ENCODE measurements at regions not wholly inside any gene's neighbourhood (a gene's known extent, or its start where the extent isn't known, plus 50 kb on each side); places are given as distances from the start of the nearest gene placed in this dataset.

DNA sequence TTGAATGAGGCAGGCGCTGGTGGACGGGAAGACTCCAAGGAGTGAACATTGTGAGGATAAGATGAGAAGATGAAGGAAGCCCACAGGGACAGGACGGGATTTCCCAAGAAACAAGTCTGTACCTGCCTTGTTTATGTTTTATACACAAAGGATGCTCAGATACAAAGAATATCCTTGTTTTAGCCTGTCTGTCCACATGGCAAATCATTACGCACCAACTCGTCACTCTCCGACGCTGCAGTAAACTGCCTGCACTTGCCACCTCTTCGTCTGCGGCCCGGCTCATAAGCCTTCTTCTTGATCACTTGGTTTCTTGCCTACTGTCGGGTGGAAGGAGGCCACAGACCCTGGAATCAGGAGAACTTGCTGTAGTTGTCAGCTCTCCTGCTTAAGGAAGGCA lies 85.4 kb downstream of the CD83 start:
- Histone ChIP-seq H3K4me2 (ENCODE audit: low read depth, low read length) (no peak overlapping the region), H2AFZ (ENCODE audit: low read length) (no peak overlapping the region), H3K36me3 (replicated peaks; ENCODE audit: insufficient read depth, low read length) (no peaks in the 10 kb centered on the region), H3K27ac (ENCODE audit: low read length) (no peak overlapping the region), H3K4me3 (ENCODE audit: low read length) (no peak overlapping the region), H3K79me2 (ENCODE audit: low read length) (no peaks in the 10 kb centered on the region), H4K20me1 (ENCODE audit: insufficient read depth, low read length) (no peaks in the 10 kb centered on the region), H3K4me1 (ENCODE audit: low read length) (no peaks in the 10 kb centered on the region), H3K9ac (ENCODE audit: low read length) (no peak overlapping the region), H3K27me3 (replicated peaks; ENCODE audit: insufficient read depth, low read length) (no peaks in the 10 kb centered on the region), H3F3A (ENCODE audit: insufficient read depth, low read length) (no peaks in the 10 kb centered on the region), H3K9me3 (replicated peaks; ENCODE audit: insufficient read depth, low read length) (no peaks in the 10 kb centered on the region), H3K9me2 (replicated peaks; ENCODE audit: insufficient read depth, low read length) (no peaks in the 10 kb centered on the region)
- no peak for DNase-seq
- TF ChIP-seq, protein P1, sequence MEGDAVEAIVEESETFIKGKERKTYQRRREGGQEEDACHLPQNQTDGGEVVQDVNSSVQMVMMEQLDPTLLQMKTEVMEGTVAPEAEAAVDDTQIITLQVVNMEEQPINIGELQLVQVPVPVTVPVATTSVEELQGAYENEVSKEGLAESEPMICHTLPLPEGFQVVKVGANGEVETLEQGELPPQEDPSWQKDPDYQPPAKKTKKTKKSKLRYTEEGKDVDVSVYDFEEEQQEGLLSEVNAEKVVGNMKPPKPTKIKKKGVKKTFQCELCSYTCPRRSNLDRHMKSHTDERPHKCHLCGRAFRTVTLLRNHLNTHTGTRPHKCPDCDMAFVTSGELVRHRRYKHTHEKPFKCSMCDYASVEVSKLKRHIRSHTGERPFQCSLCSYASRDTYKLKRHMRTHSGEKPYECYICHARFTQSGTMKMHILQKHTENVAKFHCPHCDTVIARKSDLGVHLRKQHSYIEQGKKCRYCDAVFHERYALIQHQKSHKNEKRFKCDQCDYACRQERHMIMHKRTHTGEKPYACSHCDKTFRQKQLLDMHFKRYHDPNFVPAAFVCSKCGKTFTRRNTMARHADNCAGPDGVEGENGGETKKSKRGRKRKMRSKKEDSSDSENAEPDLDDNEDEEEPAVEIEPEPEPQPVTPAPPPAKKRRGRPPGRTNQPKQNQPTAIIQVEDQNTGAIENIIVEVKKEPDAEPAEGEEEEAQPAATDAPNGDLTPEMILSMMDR (IDR thresholded peaks at IDR 0.05; ENCODE audit: low read length), result no peak
- no peak for TF ChIP-seq EZH2 (optimal IDR thresholded peaks at IDR 0.05; ENCODE audit: low read depth, low read length)
- no peak for TF ChIP-seq EZH2phosphoT487 (IDR thresholded peaks at IDR 0.05; ENCODE audit: low read length)

DNA sequence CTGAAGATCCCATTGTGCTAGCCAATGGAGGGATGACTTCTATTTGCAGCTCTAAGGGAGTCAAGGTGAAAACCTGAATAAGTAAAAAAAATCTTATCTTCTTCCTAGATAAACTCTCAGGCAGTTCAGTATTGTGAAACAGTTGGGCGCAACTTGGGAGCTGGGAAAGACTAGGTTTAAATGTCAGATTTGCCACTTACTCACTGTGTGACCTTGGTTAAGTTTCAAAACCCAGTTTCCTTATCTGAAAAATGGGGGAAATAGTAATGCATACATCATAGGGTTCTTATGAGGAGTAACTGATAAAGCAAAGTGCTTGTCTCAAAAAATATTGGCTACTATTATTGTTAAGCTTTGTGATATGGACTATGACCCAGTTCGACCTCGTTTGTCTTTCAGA lies 88.8 kb downstream of the CD83 start:
- Histone ChIP-seq H3K27me3 (replicated peaks; ENCODE audit: insufficient read depth, low read length) (no peaks in the 10 kb centered on the region), H3K9me2 (replicated peaks; ENCODE audit: insufficient read depth, low read length) (no peaks in the 10 kb centered on the region), H3K4me2 (ENCODE audit: low read depth, low read length) (no peak overlapping the region), H3K36me3 (replicated peaks; ENCODE audit: insufficient read depth, low read length) (no peaks in the 10 kb centered on the region), H3F3A (ENCODE audit: insufficient read depth, low read length) (no peaks in the 10 kb centered on the region), H3K79me2 (ENCODE audit: low read length) (no peaks in the 10 kb centered on the region), H3K4me1 (ENCODE audit: low read length) (no peaks in the 10 kb centered on the region), H2AFZ (ENCODE audit: low read length) (no peak overlapping the region), H3K4me3 (ENCODE audit: low read length) (no peak overlapping the region), H3K9me3 (replicated peaks; ENCODE audit: insufficient read depth, low read length) (no peaks in the 10 kb centered on the region), H3K9ac (ENCODE audit: low read length) (no peak overlapping the region), H3K27ac (ENCODE audit: low read length) (no peak overlapping the region), H4K20me1 (ENCODE audit: insufficient read depth, low read length) (no peaks in the 10 kb centered on the region)
- no peak for DNase-seq
- no peak for TF ChIP-seq EZH2phosphoT487 (IDR thresholded peaks at IDR 0.05; ENCODE audit: low read length)
- TF ChIP-seq EZH2 (optimal IDR thresholded peaks at IDR 0.05; ENCODE audit: low read depth, low read length), result no peak
- TF ChIP-seq, protein P1 (IDR thresholded peaks at IDR 0.05; ENCODE audit: low read length), result no peak

DNA sequence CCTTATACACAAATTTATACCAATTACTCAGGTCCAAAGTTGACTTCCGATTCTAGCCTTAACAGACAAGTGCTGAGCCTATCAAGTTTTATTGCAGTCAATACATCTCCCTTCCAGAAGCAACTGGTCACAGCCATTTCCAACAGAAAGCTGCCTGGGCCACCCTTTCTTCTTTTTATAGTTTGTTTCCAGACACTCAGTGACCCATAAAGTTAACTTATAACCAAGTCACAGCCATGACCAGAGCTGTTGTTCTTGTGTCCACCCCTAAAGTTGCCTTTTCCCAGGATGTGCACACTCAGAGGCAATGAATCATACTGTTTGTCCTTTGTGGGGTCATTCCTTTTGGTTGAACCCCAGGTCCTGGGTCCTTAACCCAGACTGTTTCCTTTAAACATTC lies 89.9 kb downstream of the CD83 start:
- Histone ChIP-seq H4K20me1 (ENCODE audit: insufficient read depth, low read length) (no peaks in the 10 kb centered on the region), H3K9ac (ENCODE audit: low read length) (no peak overlapping the region), H3K36me3 (replicated peaks; ENCODE audit: insufficient read depth, low read length) (no peaks in the 10 kb centered on the region), H3K27me3 (replicated peaks; ENCODE audit: insufficient read depth, low read length) (no peaks in the 10 kb centered on the region), H3F3A (ENCODE audit: insufficient read depth, low read length) (no peaks in the 10 kb centered on the region), H3K9me2 (replicated peaks; ENCODE audit: insufficient read depth, low read length) (no peaks in the 10 kb centered on the region), H3K27ac (ENCODE audit: low read length) (no peak overlapping the region), H2AFZ (ENCODE audit: low read length) (no peak overlapping the region), H3K4me1 (ENCODE audit: low read length) (0 out of 2 replicates have a peak, but pooled peaks cover 6% of the 10 kb centered on the region), H3K79me2 (ENCODE audit: low read length) (no peaks in the 10 kb centered on the region), H3K9me3 (replicated peaks; ENCODE audit: insufficient read depth, low read length) (no peaks in the 10 kb centered on the region), H3K4me3 (ENCODE audit: low read length) (no peak overlapping the region), H3K4me2 (ENCODE audit: low read depth, low read length) (no peak overlapping the region)
- TF ChIP-seq, protein P1 (IDR thresholded peaks at IDR 0.05; ENCODE audit: low read length), result no peak
- TF ChIP-seq EZH2 (optimal IDR thresholded peaks at IDR 0.05; ENCODE audit: low read depth, low read length), result no peak
- no peak for TF ChIP-seq EZH2phosphoT487 (IDR thresholded peaks at IDR 0.05; ENCODE audit: low read length)
- no peak for DNase-seq

All from MM.1S (cell line).